CD4-positive, alpha-beta T cell treated with Interleukin-1 beta for 1 hour (primary cell): ENCODE measurements at regions not wholly inside any gene's neighbourhood (a gene's known extent, or its start where the extent isn't known, plus 50 kb on each side); places are given as distances from the start of the nearest gene placed in this dataset.

Source experiments
- DNase-seq, 2 donors: peaks; one replicate each; pipeline ENCODE4 v3.0.0-alpha.2; 2020 to 2022

DNA sequence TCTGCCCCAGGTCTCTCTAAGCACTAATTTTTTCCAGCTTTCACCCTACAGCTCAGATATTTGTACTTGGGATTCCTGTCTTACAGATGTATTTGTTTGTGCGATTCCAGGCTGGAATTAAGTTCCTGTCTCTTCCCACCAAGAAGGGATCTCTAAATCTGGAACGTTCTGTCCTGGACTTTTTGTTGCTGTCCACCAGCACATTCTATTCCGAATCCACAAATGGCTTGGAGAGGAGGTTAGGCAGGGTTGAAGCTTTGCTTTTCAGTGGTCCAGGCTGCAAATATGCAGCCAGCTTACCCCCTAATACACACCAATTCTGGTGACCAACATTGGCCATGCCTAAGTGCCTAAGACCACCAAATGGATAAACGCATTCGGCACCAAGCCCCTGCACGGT, 315.0 kb downstream of the TNS1 start:
- DNase-seq: no peak

GRCh38 chr2:217685255-217685605, 317.6 kb downstream of the TNS1 start:
- DNase-seq: no peak

GRCh38 chr2:217684431-217685254, 318.2 kb downstream of the TNS1 start:
- no peak for DNase-seq

DNA sequence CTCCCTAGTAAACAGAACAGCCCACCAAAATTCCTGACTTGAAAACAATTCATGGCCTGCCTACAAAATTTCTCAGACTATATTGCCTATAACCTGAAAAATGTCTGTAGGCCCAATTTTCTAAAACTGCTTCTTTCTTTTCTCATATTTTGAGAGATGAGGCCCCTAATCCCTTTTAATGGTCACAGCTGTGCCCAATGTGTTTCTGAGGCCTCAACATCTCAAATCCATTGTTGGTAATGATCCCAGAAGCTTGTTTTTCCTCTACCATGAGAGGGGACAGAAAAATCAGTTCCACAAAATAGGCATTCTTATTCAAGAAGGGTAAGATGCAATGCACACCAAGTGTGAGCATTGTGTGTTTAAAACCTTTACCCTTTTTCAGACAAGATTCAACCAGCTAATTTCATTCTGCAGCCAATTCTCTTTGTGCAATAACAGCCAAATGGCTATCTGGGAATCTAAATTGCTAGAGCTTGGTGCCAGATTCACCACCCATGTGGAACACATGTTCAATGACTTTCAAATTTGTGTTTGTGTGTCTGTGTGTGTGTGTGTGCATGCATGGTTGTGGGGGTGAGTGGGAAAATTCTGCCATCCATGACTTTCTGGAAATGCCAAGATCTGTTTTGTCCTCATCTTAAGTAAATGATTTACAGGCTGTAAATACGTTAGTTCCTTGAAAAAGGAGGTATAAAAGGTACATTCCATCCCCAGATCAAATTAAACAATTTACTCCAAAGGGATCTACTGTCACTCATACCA, 319.5 kb downstream of the TNS1 start:
- no peak for DNase-seq

DNA sequence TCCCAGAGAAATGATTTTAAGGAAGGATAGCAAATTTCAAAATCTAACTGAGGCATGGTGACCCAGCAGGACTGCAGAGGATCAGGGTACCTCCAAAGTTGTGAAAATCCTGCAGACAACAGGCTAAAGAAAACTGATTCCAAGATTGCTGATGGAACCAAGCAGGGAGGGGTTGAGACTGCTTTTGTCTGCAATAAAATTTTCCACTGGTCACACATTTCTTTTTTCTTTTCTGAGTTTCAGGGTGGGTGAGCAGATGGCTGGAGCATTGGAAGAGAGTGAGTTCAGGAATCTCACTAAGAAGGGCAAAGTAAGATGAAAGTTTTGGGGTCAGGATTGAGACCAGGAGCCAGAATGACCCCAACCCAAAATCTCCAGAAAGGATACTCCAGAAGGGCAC, 321.0 kb downstream of the TNS1 start:
- no peak for DNase-seq

DNA sequence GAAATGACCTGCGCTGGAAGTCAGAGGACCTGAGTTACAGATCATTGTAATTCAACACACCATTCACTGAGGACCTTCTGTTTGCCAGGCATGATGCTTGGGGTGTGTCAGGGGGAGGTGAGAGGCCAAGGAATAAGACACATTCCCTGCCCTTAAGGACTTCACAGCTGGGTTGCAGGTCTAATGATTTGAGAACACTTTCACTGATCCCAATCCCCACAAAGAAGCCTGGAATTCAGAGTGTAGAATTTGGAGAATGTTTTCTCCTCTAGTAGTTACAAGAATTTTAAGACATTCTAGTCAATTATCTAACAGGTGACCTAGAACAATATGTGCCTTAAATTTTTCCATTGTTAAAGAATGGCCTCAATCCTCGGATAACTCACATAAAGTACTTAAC, 322.4 kb downstream of the TNS1 start:
- no peak for DNase-seq

- no peak for DNase-seq
Measured at GRCh38 chr2:217673627-217674026, 329.2 kb downstream of the TNS1 start.

- DNase-seq: no peak
Measured at GRCh38 chr2:217672472-217672871, 330.3 kb downstream of the TNS1 start.

DNA sequence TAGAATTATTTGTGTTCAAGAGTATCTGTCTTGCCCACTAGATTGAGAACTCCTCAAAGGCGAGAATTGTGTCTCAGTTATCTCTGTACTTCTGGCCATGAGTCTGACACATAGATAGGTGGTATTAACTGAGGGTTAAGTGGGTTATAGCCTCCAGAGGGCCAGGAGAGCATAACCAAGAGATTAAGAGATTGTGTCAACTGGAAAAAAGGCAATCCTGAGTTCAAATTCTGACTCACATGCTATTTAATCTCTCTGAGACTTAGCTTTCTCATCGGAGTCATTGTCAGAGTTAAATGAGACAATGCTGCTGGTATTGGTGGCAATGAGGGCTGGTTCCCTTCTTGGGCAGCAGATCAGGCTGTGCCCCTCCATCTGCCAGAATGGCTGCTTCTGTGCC, 330.9 kb downstream of the TNS1 start:
- DNase-seq: no peak

- DNase-seq: no peak
Measured at GRCh38 chr2:217671075-217671474, 331.7 kb downstream of the TNS1 start.

- DNase-seq: no peak
Measured at GRCh38 chr2:217669831-217670230, 333.0 kb downstream of the TNS1 start.

DNA sequence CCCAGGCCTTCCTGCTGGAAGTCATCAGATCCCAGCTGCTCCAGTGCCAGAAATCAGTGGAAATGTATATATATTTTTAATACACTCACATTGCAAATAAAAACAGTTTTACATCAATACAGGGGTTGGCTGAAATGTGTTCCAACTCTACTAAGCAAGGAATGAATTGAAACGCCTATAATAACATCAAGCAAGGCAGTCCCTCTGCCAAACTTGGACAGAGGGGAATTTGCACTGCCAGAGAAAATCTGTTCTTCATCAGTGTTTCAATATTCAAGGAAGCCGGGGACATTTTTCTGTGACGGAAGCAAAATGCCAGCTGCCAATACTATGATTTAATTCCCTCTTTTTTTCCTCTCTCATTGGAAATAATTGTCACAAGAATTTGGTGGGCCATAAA, 335.3 kb downstream of the TNS1 start:
- no peak for DNase-seq

- no peak for DNase-seq
Measured at GRCh38 chr2:217667035-217667434, 335.8 kb downstream of the TNS1 start.

GRCh38 chr2:217666338-217666737, 336.5 kb downstream of the TNS1 start:
- no peak for DNase-seq

GRCh38 chr2:217664761-217665160, 338.0 kb downstream of the TNS1 start:
- no peak for DNase-seq

DNA sequence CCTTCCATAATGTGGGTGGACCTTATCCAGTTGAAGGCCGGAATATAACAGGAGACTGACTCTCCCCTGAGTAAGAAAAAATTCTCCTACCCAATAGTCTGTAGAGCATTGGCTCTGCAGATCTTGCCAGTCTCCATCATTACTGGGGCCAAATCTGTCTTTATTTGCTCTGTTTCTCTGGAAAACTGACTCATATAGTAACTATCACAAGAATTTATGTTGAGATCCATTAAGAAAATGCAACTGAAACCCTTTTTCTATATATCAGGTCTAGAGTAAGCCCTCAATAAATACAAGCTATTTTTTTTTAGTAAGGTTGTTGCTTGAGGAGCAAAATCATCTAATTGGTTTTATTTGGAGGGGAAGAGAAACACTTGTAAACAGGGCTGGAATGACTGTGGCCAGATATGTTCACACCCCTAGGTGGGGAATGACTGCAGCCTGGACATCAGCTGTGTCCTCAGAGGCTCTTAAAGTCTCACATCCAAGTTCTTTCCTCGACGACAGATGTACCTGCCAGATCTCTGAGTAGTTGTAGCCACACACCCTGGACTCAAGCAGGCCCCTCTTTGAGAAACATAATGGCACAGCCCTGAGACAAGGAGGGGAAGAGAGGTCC, 339.7 kb downstream of the TNS1 start:
- DNase-seq: no peak

GRCh38 chr2:217661378-217661777, 341.4 kb downstream of the TNS1 start:
- DNase-seq: no peak

- no peak for DNase-seq
Measured at GRCh38 chr2:217660423-217660822, 342.4 kb downstream of the TNS1 start.

DNA sequence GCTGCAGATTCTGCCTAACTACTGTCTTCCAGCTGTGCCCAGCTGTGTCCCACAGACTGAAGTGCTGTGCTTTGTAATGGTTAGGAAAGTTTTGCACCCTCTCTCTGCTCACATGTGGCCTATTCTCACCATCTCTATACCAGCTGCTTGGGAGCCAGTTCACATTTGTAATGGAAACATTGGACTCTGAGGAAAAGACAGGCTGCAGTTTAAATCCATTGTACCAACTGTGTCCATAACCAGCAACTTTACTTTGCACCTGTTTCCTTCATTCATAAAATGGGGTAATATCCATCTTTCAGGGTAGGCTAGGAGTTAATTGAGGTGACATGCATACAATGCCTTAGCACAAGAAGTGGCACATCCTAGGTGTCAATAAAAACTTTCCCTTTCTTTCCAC, 344.0 kb downstream of the TNS1 start:
- DNase-seq: no peak

GRCh38 chr2:217657252-217657651, 345.5 kb downstream of the TNS1 start:
- DNase-seq: no peak

- DNase-seq: no peak
Measured at GRCh38 chr2:217656316-217656715, 346.5 kb downstream of the TNS1 start.

- DNase-seq: no peak
Measured at GRCh38 chr2:217655651-217656050, 347.1 kb downstream of the TNS1 start.

DNA sequence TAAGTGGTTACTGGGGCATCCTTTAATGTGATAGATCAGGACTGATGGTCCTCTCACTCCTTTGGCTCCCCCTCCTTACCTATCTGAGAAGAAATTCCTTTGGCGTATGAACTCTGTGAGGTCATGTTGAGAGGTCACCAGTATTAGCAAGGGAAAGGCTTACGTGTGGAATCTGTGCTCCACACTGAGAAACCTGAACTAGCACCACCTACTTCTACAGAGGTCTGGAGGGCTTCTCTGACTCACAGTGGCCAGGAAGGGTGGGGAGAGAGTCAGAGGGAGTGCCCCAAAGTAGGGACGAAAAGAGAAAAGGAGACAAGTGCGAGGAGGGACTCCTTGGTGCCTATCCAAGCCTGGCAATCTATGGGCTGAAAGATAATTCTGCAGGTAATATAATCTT, 348.6 kb downstream of the TNS1 start:
- no peak for DNase-seq
